Skin epidermis (tissue), 12 donors: ENCODE measurements at regions not wholly inside any gene's neighbourhood (a gene's known extent, or its start where the extent isn't known, plus 50 kb on each side); places are given as distances from the start of the nearest gene placed in this dataset.

ENCODE experiments used
- H3K27ac ChIP-seq, 21 experiments: fragments of 200-600 bp; sonication (generic) in 11 of 21; one replicate each; pipeline ENCODE4 v1.5.0; 2020; ENCODE audit warnings: mild to moderate bottlenecking in 3 of 21, inconsistent platforms in 2 of 21, moderate library complexity in 2 of 21
- H3K4me3 ChIP-seq, 7 experiments: fragments of 200-600 bp; sonication (generic) in 2 of 7; one replicate each; pipeline ENCODE4 v1.5.0; 2020; ENCODE audit warnings: inconsistent platforms in 2 of 7, mild to moderate bottlenecking in 2 of 7, moderate library complexity in 1 of 7

GRCh38 chr11:134512571-134513538, 100.8 kb upstream of the B3GAT1 start:
- H3K27ac ChIP-seq: no peak overlapping the region
- no peak overlapping the region for H3K4me3 ChIP-seq

- no peak overlapping the region for H3K27ac ChIP-seq
- H3K4me3 ChIP-seq: no peak overlapping the region
Measured at GRCh38 chr11:134512061-134512460, 100.0 kb upstream of the B3GAT1 start.

GRCh38 chr11:134511255-134511654, 99.2 kb upstream of the B3GAT1 start:
- no peak overlapping the region for H3K27ac ChIP-seq
- H3K4me3 ChIP-seq: no peak overlapping the region

GRCh38 chr11:134510233-134511040, 98.4 kb upstream of the B3GAT1 start:
- Histone ChIP-seq H3K4me3 (no peak overlapping the region), H3K27ac (no peak overlapping the region)

GRCh38 chr11:134509381-134510232, 97.6 kb upstream of the B3GAT1 start:
- Histone ChIP-seq H3K27ac (no peak overlapping the region), H3K4me3 (no peak overlapping the region)

- no peak overlapping the region for H3K4me3 ChIP-seq
- no peak overlapping the region for H3K27ac ChIP-seq
Measured at GRCh38 chr11:134508219-134508990, 96.4 kb upstream of the B3GAT1 start.

GRCh38 chr11:134506046-134506445, 94.0 kb upstream of the B3GAT1 start:
- no peak overlapping the region for H3K4me3 ChIP-seq
- H3K27ac ChIP-seq: no peak overlapping the region

GRCh38 chr11:134505125-134505524, 93.1 kb upstream of the B3GAT1 start:
- Histone ChIP-seq H3K27ac (no peak overlapping the region), H3K4me3 (no peak overlapping the region)

- no peak overlapping the region for H3K27ac ChIP-seq
Measured at GRCh38 chr11:134504146-134504905, 92.3 kb upstream of the B3GAT1 start.

GRCh38 chr11:134503596-134503995, 91.6 kb upstream of the B3GAT1 start:
- Histone ChIP-seq H3K27ac (no peak overlapping the region), H3K4me3 (no peak overlapping the region)

More at GRCh38 chr11:134504146-134504905, 92.3 kb upstream of the B3GAT1 start:
- H3K4me3 ChIP-seq: no peak overlapping the region

- no peak overlapping the region for H3K4me3 ChIP-seq
Measured at GRCh38 chr11:134503100-134503499, 91.1 kb upstream of the B3GAT1 start.

GRCh38 chr11:134502153-134502550, 90.1 kb upstream of the B3GAT1 start:
- H3K27ac ChIP-seq: no peak overlapping the region
- H3K4me3 ChIP-seq: no peak overlapping the region

More at GRCh38 chr11:134503100-134503499, 91.1 kb upstream of the B3GAT1 start:
- no peak overlapping the region for H3K27ac ChIP-seq

- no peak overlapping the region for H3K4me3 ChIP-seq
Measured at GRCh38 chr11:134501406-134502152, 89.5 kb upstream of the B3GAT1 start.

GRCh38 chr11:134500621-134501020, 88.6 kb upstream of the B3GAT1 start:
- Histone ChIP-seq H3K4me3 (no peak overlapping the region), H3K27ac (no peak overlapping the region)

More at GRCh38 chr11:134501406-134502152, 89.5 kb upstream of the B3GAT1 start:
- no peak overlapping the region for H3K27ac ChIP-seq

- H3K27ac ChIP-seq: no peak overlapping the region
- no peak overlapping the region for H3K4me3 ChIP-seq
Measured at GRCh38 chr11:134499990-134500389, 87.9 kb upstream of the B3GAT1 start.

- H3K27ac ChIP-seq: no peak overlapping the region
- no peak overlapping the region for H3K4me3 ChIP-seq
Measured at GRCh38 chr11:134498326-134499139, 86.5 kb upstream of the B3GAT1 start.

GRCh38 chr11:134497586-134497985, 85.5 kb upstream of the B3GAT1 start:
- Histone ChIP-seq H3K27ac (no peak overlapping the region), H3K4me3 (no peak overlapping the region)
